ENCODE measurements at regions not wholly inside any gene's neighbourhood (a gene's known extent, or its start where the extent isn't known, plus 50 kb on each side); places are given as distances from the start of the nearest gene placed in this dataset.

- Histone ChIP-seq H3K4me3 (no peak overlapping the region), H3K27me3 (no peaks in the 10 kb centered on the region), H3K4me1 (no peaks in the 10 kb centered on the region), H3K36me3 (no peaks in the 10 kb centered on the region), H3K27ac (no peak overlapping the region), H3K9me3 (no peaks in the 10 kb centered on the region)
- intact Hi-C loops (cut with DNase I; ENCODE audit: low total_unique reads): no loop called here
- no peak for DNase-seq
- TF ChIP-seq POLR2A (IDR thresholded peaks at IDR 0.05): no peak
- no peak for TF ChIP-seq CTCF (IDR thresholded peaks at IDR 0.05)
These were observed 579.5 kb downstream of the RBFOX1 start for GRCh38 chr16:7912132-7912531.

- H3K27ac ChIP-seq: no peak overlapping the region
- TF ChIP-seq POLR2A (IDR thresholded peaks at IDR 0.05) (no peak), CTCF (IDR thresholded peaks at IDR 0.05) (no peak)
- H3K4me1 ChIP-seq: no peaks in the 10 kb centered on the region
- no peaks in the 10 kb centered on the region for H3K36me3 ChIP-seq
- no peaks in the 10 kb centered on the region for H3K9me3 ChIP-seq
- no peak overlapping the region for H3K4me3 ChIP-seq
- intact Hi-C loops (cut with DNase I; ENCODE audit: low total_unique reads): no loop called here
- H3K27me3 ChIP-seq: no peaks in the 10 kb centered on the region
- DNase-seq: no peak
These were observed 577.5 kb downstream of the RBFOX1 start for GRCh38 chr16:7910116-7910515.

- Histone ChIP-seq H3K36me3 (no peaks in the 10 kb centered on the region), H3K27ac (no peak overlapping the region), H3K27me3 (no peaks in the 10 kb centered on the region), H3K4me1 (no peaks in the 10 kb centered on the region), H3K9me3 (no peaks in the 10 kb centered on the region), H3K4me3 (no peak overlapping the region)
- no peak for DNase-seq
- TF ChIP-seq POLR2A (IDR thresholded peaks at IDR 0.05): no peak
- no peak for TF ChIP-seq CTCF (IDR thresholded peaks at IDR 0.05)
- intact Hi-C loops (cut with DNase I; ENCODE audit: low total_unique reads): no loop called here
These were observed 555.8 kb downstream of the RBFOX1 start for GRCh38 chr16:7888411-7888810.

- Histone ChIP-seq H3K36me3 (no peaks in the 10 kb centered on the region), H3K9me3 (no peaks in the 10 kb centered on the region), H3K27ac (no peak overlapping the region), H3K4me1 (no peaks in the 10 kb centered on the region), H3K27me3 (no peaks in the 10 kb centered on the region), H3K4me3 (no peak overlapping the region)
- intact Hi-C loops (cut with DNase I; ENCODE audit: low total_unique reads): no loop called here
- TF ChIP-seq CTCF (IDR thresholded peaks at IDR 0.05) (no peak), POLR2A (IDR thresholded peaks at IDR 0.05) (no peak)
- no peak for DNase-seq
These were observed 554.7 kb downstream of the RBFOX1 start for GRCh38 chr16:7887316-7887715.

- intact Hi-C loops (cut with DNase I; ENCODE audit: low total_unique reads): no loop called here
- DNase-seq: no peak
- Histone ChIP-seq H3K36me3 (no peaks in the 10 kb centered on the region), H3K4me3 (no peak overlapping the region), H3K27me3 (no peaks in the 10 kb centered on the region), H3K27ac (no peak overlapping the region), H3K4me1 (no peaks in the 10 kb centered on the region), H3K9me3 (no peaks in the 10 kb centered on the region)
- TF ChIP-seq CTCF (IDR thresholded peaks at IDR 0.05) (no peak), POLR2A (IDR thresholded peaks at IDR 0.05) (no peak)
These were observed 539.3 kb downstream of the RBFOX1 start for GRCh38 chr16:7871979-7872378.
